ENCODE measurements at regions not wholly inside any gene's neighbourhood (a gene's known extent, or its start where the extent isn't known, plus 50 kb on each side); places are given as distances from the start of the nearest gene placed in this dataset.

DNA sequence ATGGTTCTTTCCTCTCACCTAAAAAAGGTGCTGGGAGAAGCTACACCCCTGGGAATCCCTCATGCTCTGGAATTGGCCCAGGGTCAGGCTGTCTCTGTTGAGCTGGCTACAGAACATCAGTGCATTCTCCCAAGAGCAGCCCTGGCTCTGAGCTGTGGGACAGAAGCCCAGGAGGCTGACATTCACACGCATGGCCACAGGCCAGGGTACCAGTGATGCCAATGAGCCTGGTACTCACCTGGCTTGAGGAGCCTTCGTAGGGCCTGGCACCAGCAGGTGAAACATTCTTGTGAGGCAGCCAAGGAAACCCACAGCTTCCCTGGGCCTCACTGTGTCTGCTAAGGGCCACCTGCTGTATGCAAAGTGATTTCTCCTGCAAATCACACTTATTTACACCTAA is 121.7 kb upstream of the CCL2 start:
- TF ChIP-seq, protein P1, sequence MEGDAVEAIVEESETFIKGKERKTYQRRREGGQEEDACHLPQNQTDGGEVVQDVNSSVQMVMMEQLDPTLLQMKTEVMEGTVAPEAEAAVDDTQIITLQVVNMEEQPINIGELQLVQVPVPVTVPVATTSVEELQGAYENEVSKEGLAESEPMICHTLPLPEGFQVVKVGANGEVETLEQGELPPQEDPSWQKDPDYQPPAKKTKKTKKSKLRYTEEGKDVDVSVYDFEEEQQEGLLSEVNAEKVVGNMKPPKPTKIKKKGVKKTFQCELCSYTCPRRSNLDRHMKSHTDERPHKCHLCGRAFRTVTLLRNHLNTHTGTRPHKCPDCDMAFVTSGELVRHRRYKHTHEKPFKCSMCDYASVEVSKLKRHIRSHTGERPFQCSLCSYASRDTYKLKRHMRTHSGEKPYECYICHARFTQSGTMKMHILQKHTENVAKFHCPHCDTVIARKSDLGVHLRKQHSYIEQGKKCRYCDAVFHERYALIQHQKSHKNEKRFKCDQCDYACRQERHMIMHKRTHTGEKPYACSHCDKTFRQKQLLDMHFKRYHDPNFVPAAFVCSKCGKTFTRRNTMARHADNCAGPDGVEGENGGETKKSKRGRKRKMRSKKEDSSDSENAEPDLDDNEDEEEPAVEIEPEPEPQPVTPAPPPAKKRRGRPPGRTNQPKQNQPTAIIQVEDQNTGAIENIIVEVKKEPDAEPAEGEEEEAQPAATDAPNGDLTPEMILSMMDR (IDR thresholded peaks at IDR 0.05), result no peak
- TF ChIP-seq POLR2A (IDR thresholded peaks at IDR 0.05) (no peak), POLR2AphosphoS5 (IDR thresholded peaks at IDR 0.05) (no peak), EP300 (IDR thresholded peaks at IDR 0.05) (no peak)

Data from gastroesophageal sphincter (tissue), 3 donors.